ENCODE measurements at regions not wholly inside any gene's neighbourhood (a gene's known extent, or its start where the extent isn't known, plus 50 kb on each side); places are given as distances from the start of the nearest gene placed in this dataset.

GRCh38 chr2:145017149-145017548, 497.2 kb upstream of the ZEB2 start:
- TF ChIP-seq ZFP30 (CRISPR knock-in tag; IDR thresholded peaks at IDR 0.05) (no peak), ZC3H10 (CRISPR knock-in tag; IDR thresholded peaks at IDR 0.05) (no peak), TCF4 (CRISPR knock-in tag; IDR thresholded peaks at IDR 0.05; ENCODE audit: borderline replicate concordance) (no peak), PATZ1 (CRISPR knock-in tag; IDR thresholded peaks at IDR 0.05; ENCODE audit: borderline replicate concordance) (no peak), SNAI2 (CRISPR knock-in tag; IDR thresholded peaks at IDR 0.05) (no peak), TSHZ2 (CRISPR knock-in tag; IDR thresholded peaks at IDR 0.05) (no peak), TOX (CRISPR knock-in tag; IDR thresholded peaks at IDR 0.05; ENCODE audit: borderline replicate concordance) (no peak), GLIS3 (CRISPR knock-in tag; IDR thresholded peaks at IDR 0.05) (no peak), ISL1 (CRISPR knock-in tag; IDR thresholded peaks at IDR 0.05) (no peak), CSRNP3 (CRISPR knock-in tag; IDR thresholded peaks at IDR 0.05) (no peak), ESRRG (CRISPR knock-in tag; IDR thresholded peaks at IDR 0.05) (no peak), CREB5 (CRISPR knock-in tag; IDR thresholded peaks at IDR 0.05; ENCODE audit: low read depth) (no peak), RARB (CRISPR knock-in tag; IDR thresholded peaks at IDR 0.05) (no peak), ZNF70 (CRISPR knock-in tag; IDR thresholded peaks at IDR 0.05) (no peak), OSR1 (CRISPR knock-in tag; IDR thresholded peaks at IDR 0.05) (no peak), PPARA (CRISPR knock-in tag; IDR thresholded peaks at IDR 0.05; ENCODE audit: borderline replicate concordance) (no peak), CSDC2 (CRISPR knock-in tag; IDR thresholded peaks at IDR 0.05) (no peak), ZFP3 (CRISPR knock-in tag; IDR thresholded peaks at IDR 0.05) (no peak), BACH2 (CRISPR knock-in tag; IDR thresholded peaks at IDR 0.05; ENCODE audit: borderline replicate concordance) (no peak), ZNF565 (CRISPR knock-in tag; conservative IDR thresholded peaks at IDR 0.05; ENCODE audit: low read depth) (no peak)
- no peak for ATAC-seq

GRCh38 chr2:145016711-145017110, 496.8 kb upstream of the ZEB2 start:
- TF ChIP-seq ZNF70 (CRISPR knock-in tag; IDR thresholded peaks at IDR 0.05) = no peak
- TF ChIP-seq ISL1 (CRISPR knock-in tag; IDR thresholded peaks at IDR 0.05) = no peak
- TF ChIP-seq CREB5 (CRISPR knock-in tag; IDR thresholded peaks at IDR 0.05; ENCODE audit: low read depth) = no peak
- no peak for TF ChIP-seq PPARA (CRISPR knock-in tag; IDR thresholded peaks at IDR 0.05; ENCODE audit: borderline replicate concordance)
- TF ChIP-seq ZC3H10 (CRISPR knock-in tag; IDR thresholded peaks at IDR 0.05) = no peak
- TF ChIP-seq ESRRG (CRISPR knock-in tag; IDR thresholded peaks at IDR 0.05) = no peak
- TF ChIP-seq TOX (CRISPR knock-in tag; IDR thresholded peaks at IDR 0.05; ENCODE audit: borderline replicate concordance) = no peak
- TF ChIP-seq BACH2 (CRISPR knock-in tag; IDR thresholded peaks at IDR 0.05; ENCODE audit: borderline replicate concordance) = no peak
- no peak for TF ChIP-seq ZNF565 (CRISPR knock-in tag; conservative IDR thresholded peaks at IDR 0.05; ENCODE audit: low read depth)
- no peak for TF ChIP-seq TSHZ2 (CRISPR knock-in tag; IDR thresholded peaks at IDR 0.05)
- no peak for TF ChIP-seq OSR1 (CRISPR knock-in tag; IDR thresholded peaks at IDR 0.05)
- ATAC-seq = no peak
